ENCODE measurements at regions not wholly inside any gene's neighbourhood (a gene's known extent, or its start where the extent isn't known, plus 50 kb on each side); places are given as distances from the start of the nearest gene placed in this dataset.

GRCh38 chr2:153189091-153189888, 289.3 kb downstream of the RPRM start:
- in situ Hi-C loops (cut with MboI; ENCODE audit: low sequenced_read_pairs in 4 of 4) (no loop called here), intact Hi-C loops (cut with DNase I; ENCODE audit: low total_unique reads) (no loop called here)
- Histone ChIP-seq H3K27me3 (no peaks in the 10 kb centered on the region), H3K27ac (no peak overlapping the region), H3K36me3 (no peaks in the 10 kb centered on the region), H3K4me1 (no peaks in the 10 kb centered on the region), H3K4me3 (no peak overlapping the region), H3K9me3 (no peaks in the 10 kb centered on the region)
- ATAC-seq (no peak), DNase-seq (no peak)
- TF ChIP-seq CTCF (IDR thresholded peaks at IDR 0.05 in 4 of 5, conservative IDR thresholded peaks at IDR 0.05 in 1 of 5) (no peak), POLR2A (IDR thresholded peaks at IDR 0.05) (no peak)

- intact Hi-C loops (cut with DNase I; ENCODE audit: low total_unique reads) (no loop called here), in situ Hi-C loops (cut with MboI; ENCODE audit: low sequenced_read_pairs in 4 of 4) (no loop called here)
- Histone ChIP-seq H3K27me3 (no peaks in the 10 kb centered on the region), H3K4me3 (no peak overlapping the region), H3K9me3 (no peaks in the 10 kb centered on the region), H3K4me1 (no peaks in the 10 kb centered on the region), H3K27ac (no peak overlapping the region), H3K36me3 (no peaks in the 10 kb centered on the region)
- ATAC-seq (no peak), DNase-seq (no peak)
- TF ChIP-seq CTCF (IDR thresholded peaks at IDR 0.05 in 4 of 5, conservative IDR thresholded peaks at IDR 0.05 in 1 of 5) (no peak), POLR2A (IDR thresholded peaks at IDR 0.05) (no peak)
Measured at GRCh38 chr2:153179808-153180207, 298.8 kb downstream of the RPRM start.

- intact Hi-C loops (cut with DNase I; ENCODE audit: low total_unique reads), result no loop called here
- in situ Hi-C loops (cut with MboI; ENCODE audit: low sequenced_read_pairs in 4 of 4), result no loop called here
- ATAC-seq, result no peak
Measured at GRCh38 chr2:153169609-153170008, 309.0 kb downstream of the RPRM start.

GRCh38 chr2:153165021-153165420, 313.5 kb downstream of the RPRM start:
- DNase-seq, result no peak
- Histone ChIP-seq H3K4me1 (no peaks in the 10 kb centered on the region), H3K4me3 (no peak overlapping the region), H3K36me3 (no peaks in the 10 kb centered on the region), H3K27ac (no peak overlapping the region), H3K9me3 (no peaks in the 10 kb centered on the region), H3K27me3 (no peaks in the 10 kb centered on the region)
- TF ChIP-seq CTCF (IDR thresholded peaks at IDR 0.05 in 4 of 5, conservative IDR thresholded peaks at IDR 0.05 in 1 of 5), result no peak
- no peak for TF ChIP-seq POLR2A (IDR thresholded peaks at IDR 0.05)
- in situ Hi-C loops (cut with MboI; ENCODE audit: low sequenced_read_pairs in 4 of 4) (no loop called here), intact Hi-C loops (cut with DNase I; ENCODE audit: low total_unique reads) (no loop called here)
- no peak for ATAC-seq

More at GRCh38 chr2:153169609-153170008, 309.0 kb downstream of the RPRM start:
- H3K9me3 ChIP-seq, result no peaks in the 10 kb centered on the region
- H3K27ac ChIP-seq, result no peak overlapping the region
- no peaks in the 10 kb centered on the region for H3K36me3 ChIP-seq
- no peak for DNase-seq
- H3K27me3 ChIP-seq, result no peaks in the 10 kb centered on the region
- H3K4me1 ChIP-seq, result no peaks in the 10 kb centered on the region
- no peak for TF ChIP-seq CTCF (IDR thresholded peaks at IDR 0.05 in 4 of 5, conservative IDR thresholded peaks at IDR 0.05 in 1 of 5)
- no peak for TF ChIP-seq POLR2A (IDR thresholded peaks at IDR 0.05)
- no peak overlapping the region for H3K4me3 ChIP-seq

- Histone ChIP-seq H3K27ac (no peak overlapping the region), H3K27me3 (no peaks in the 10 kb centered on the region), H3K4me1 (no peaks in the 10 kb centered on the region), H3K9me3 (no peaks in the 10 kb centered on the region), H3K36me3 (no peaks in the 10 kb centered on the region), H3K4me3 (no peak overlapping the region)
- TF ChIP-seq CTCF (IDR thresholded peaks at IDR 0.05 in 4 of 5, conservative IDR thresholded peaks at IDR 0.05 in 1 of 5) (no peak), POLR2A (IDR thresholded peaks at IDR 0.05) (no peak)
- intact Hi-C loops (cut with DNase I; ENCODE audit: low total_unique reads), result no loop called here
- DNase-seq (no peak), ATAC-seq (no peak)
- in situ Hi-C loops (cut with MboI; ENCODE audit: low sequenced_read_pairs in 4 of 4), result no loop called here
Measured at GRCh38 chr2:153163055-153163454, 315.5 kb downstream of the RPRM start.
